Keratinocyte (primary cell): ENCODE measurements at regions not wholly inside any gene's neighbourhood (a gene's known extent, or its start where the extent isn't known, plus 50 kb on each side); places are given as distances from the start of the nearest gene placed in this dataset.

Source experiments
- DNase-seq: peaks from one replicate; pipeline ENCODE4 v3.0.0-alpha.2; 2011; ENCODE audit warnings: low read depth, missing footprints, low spot score
- FAIRE-seq: peaks from 2 replicates; lab custom pipeline; 2011; peaks lifted over from hg19 to GRCh38; lab: Jason Lieb, UNC
- H2AFZ ChIP-seq: 2 replicates; pipeline ENCODE4 v1.6.0; 2012; ENCODE audit warnings: low read length, control low read depth, inconsistent platforms; ENCODE audit not compliant: control insufficient read depth
- H3K27ac ChIP-seq: 2 replicates; pipeline ENCODE4 v1.5.1; 2011; ENCODE audit warnings: low read length; ENCODE audit not compliant: control insufficient read depth, insufficient read depth
- H3K27me3 ChIP-seq: 3 replicates; pipeline ENCODE4 v1.6.0; 2011; ENCODE audit warnings: low read length; ENCODE audit not compliant: control insufficient read depth, insufficient read depth; ENCODE audit errors: extremely low read depth
- H3K36me3 ChIP-seq, 2 experiments: 2 replicates in 1 of 2; 3 replicates in 1 of 2; pipeline ENCODE4 v1.5.1; 2011; ENCODE audit warnings: low read length in 2 of 2, mild to moderate bottlenecking in 1 of 2; ENCODE audit not compliant: control insufficient read depth in 2 of 2, insufficient read depth in 2 of 2; ENCODE audit errors: extremely low read depth in 1 of 2
- H3K4me1 ChIP-seq: 3 replicates; pipeline ENCODE4 v1.5.1; 2011; ENCODE audit warnings: low read length; ENCODE audit not compliant: control insufficient read depth, insufficient read depth; ENCODE audit errors: extremely low read depth
- H3K4me2 ChIP-seq: 3 replicates; pipeline ENCODE4 v1.6.0; 2011; ENCODE audit warnings: low read depth, low read length; ENCODE audit not compliant: control insufficient read depth, insufficient read depth; ENCODE audit errors: extremely low read depth
- H3K4me3 ChIP-seq, 3 experiments: fragments of 200-600 bp in 1 of 3; sonication (generic) in 1 of 3; 2 replicates in 2 of 3; 3 replicates in 1 of 3; pipeline ENCODE4 v1.5.1; 2011 to 2016; ENCODE audit warnings: low read length in 3 of 3, mild to moderate bottlenecking in 3 of 3, control low read depth in 2 of 3, inconsistent platforms in 1 of 3, low read depth in 1 of 3, mixed read lengths in 1 of 3, mixed run types in 1 of 3, moderate library complexity in 1 of 3; ENCODE audit not compliant: control insufficient read depth in 2 of 3, insufficient read depth in 2 of 3; ENCODE audit errors: extremely low read depth in 1 of 3
- H3K79me2 ChIP-seq: 2 replicates; pipeline ENCODE4 v1.6.0; 2012; ENCODE audit warnings: low read length; ENCODE audit not compliant: control insufficient read depth, insufficient read depth
- H3K9ac ChIP-seq: 3 replicates; pipeline ENCODE4 v1.6.0; 2011; ENCODE audit warnings: low read length; ENCODE audit not compliant: control insufficient read depth, insufficient read depth; ENCODE audit errors: extremely low read depth
- H3K9me1 ChIP-seq: 3 replicates; pipeline ENCODE4 v1.6.0; 2011; ENCODE audit warnings: low read length; ENCODE audit not compliant: control insufficient read depth, insufficient read depth; ENCODE audit errors: extremely low read depth
- H3K9me3 ChIP-seq: 2 replicates; pipeline ENCODE4 v1.5.1; 2012; ENCODE audit warnings: low read depth, low read length; ENCODE audit not compliant: control insufficient read depth
- H4K20me1 ChIP-seq: 3 replicates; pipeline ENCODE4 v1.6.0; 2011; ENCODE audit warnings: low read length; ENCODE audit not compliant: control insufficient read depth, insufficient read depth; ENCODE audit errors: extremely low read depth
- CTCF ChIP-seq, 3 experiments: IDR thresholded peaks in 1 of 3; conservative IDR thresholded peaks in 1 of 3; optimal IDR thresholded peaks in 1 of 3; 2 replicates in 2 of 3; 3 replicates in 1 of 3; pipeline versions ENCODE3 to v1.5.1; 2011; ENCODE audit warnings: low read length in 3 of 3, mild to moderate bottlenecking in 3 of 3, moderate library complexity in 2 of 3, control low read depth in 1 of 3, inconsistent platforms in 1 of 3; ENCODE audit not compliant: insufficient read depth in 2 of 3; ENCODE audit errors: extremely low read depth in 1 of 3
- EZH2 ChIP-seq: IDR thresholded peaks from one replicate; pipeline ENCODE4 v1.6.1; 2012; ENCODE audit warnings: inconsistent platforms, mild to moderate bottlenecking, low read length, moderate library complexity
- dilution Hi-C: fragments of 300-500 bp; cut with MboI; formaldehyde crosslinking; loops from one replicate; pipeline ENCODE4 v1.7.0; 2020; ENCODE audit warnings: low sequenced_read_pairs; ENCODE audit not compliant: extremely low pct_ligation_motif_present

DNA sequence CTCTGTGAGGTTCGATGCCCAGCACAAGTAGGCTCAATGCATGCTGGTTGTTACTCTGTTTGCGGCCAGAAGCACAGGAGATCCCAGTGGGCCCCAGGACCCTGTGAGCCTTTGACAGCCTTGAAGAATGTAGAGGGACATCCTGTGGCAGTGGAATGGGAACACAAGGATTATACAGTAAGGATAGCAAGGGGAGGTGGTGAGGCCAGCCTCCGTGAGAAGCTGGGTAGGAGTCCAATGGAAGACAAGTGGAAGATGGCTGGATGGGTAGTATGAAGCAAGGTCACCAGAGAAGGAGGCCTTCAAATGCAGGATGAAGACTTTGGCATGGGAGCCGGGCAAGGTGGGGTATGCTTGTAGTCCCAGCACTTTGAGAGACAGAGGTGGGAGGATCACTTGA, 622.9 kb upstream of the CDH4 start:
- no peaks in the 10 kb centered on the region for H3K36me3 ChIP-seq
- H3K4me2 ChIP-seq: no peak overlapping the region
- no peaks in the 10 kb centered on the region for H3K9me1 ChIP-seq
- no peaks in the 10 kb centered on the region for H3K4me1 ChIP-seq
- H3K27ac ChIP-seq: no peak overlapping the region
- DNase-seq (no peak), FAIRE-seq (no peak)
- H3K4me3 ChIP-seq: no peak overlapping the region
- peaks cover under 1% of the 10 kb centered on the region for H3K27me3 ChIP-seq
- no peaks in the 10 kb centered on the region for H4K20me1 ChIP-seq
- H3K9ac ChIP-seq: no peak overlapping the region
- no peaks in the 10 kb centered on the region for H3K79me2 ChIP-seq
- no peak for TF ChIP-seq EZH2
- no peak for TF ChIP-seq CTCF (optimal IDR thresholded peaks at IDR 0.05 in 1 of 3, IDR thresholded peaks at IDR 0.05 in 1 of 3, conservative IDR thresholded peaks at IDR 0.05 in 1 of 3; ENCODE audit: extremely low read depth in 1 of 3, insufficient read depth in 2 of 3, low read length in 3 of 3)
- dilution Hi-C loops: no loop called here
- no peak overlapping the region for H2AFZ ChIP-seq
- no peaks in the 10 kb centered on the region for H3K9me3 ChIP-seq

GRCh38 chr20:60630609-60631008, 621.5 kb upstream of the CDH4 start:
- TF ChIP-seq CTCF (optimal IDR thresholded peaks at IDR 0.05 in 1 of 3, IDR thresholded peaks at IDR 0.05 in 1 of 3, conservative IDR thresholded peaks at IDR 0.05 in 1 of 3; ENCODE audit: extremely low read depth in 1 of 3, insufficient read depth in 2 of 3, low read length in 3 of 3) (no peak), EZH2 (no peak)
- H3K36me3 ChIP-seq: no peaks in the 10 kb centered on the region
- dilution Hi-C loops: no loop called here

More at GRCh38 chr20:60630609-60631008, 621.5 kb upstream of the CDH4 start:
- H3K9ac ChIP-seq: no peak overlapping the region
- DNase-seq (no peak), FAIRE-seq (no peak)
- no peaks in the 10 kb centered on the region for H3K27me3 ChIP-seq
- no peaks in the 10 kb centered on the region for H4K20me1 ChIP-seq
- no peak overlapping the region for H3K4me3 ChIP-seq
- no peaks in the 10 kb centered on the region for H3K9me1 ChIP-seq
- no peaks in the 10 kb centered on the region for H3K9me3 ChIP-seq
- H3K4me2 ChIP-seq: no peak overlapping the region
- H3K27ac ChIP-seq: no peak overlapping the region
- H3K4me1 ChIP-seq: no peaks in the 10 kb centered on the region
- no peaks in the 10 kb centered on the region for H3K79me2 ChIP-seq
- H2AFZ ChIP-seq: no peak overlapping the region
